Panc1 (cell line): ENCODE measurements at regions not wholly inside any gene's neighbourhood (a gene's known extent, or its start where the extent isn't known, plus 50 kb on each side); places are given as distances from the start of the nearest gene placed in this dataset.

Experiments
- ATAC-seq: fragments of 200-7000 bp; cut with Tn5 transposase; 2 replicates; pipeline ENCODE4 v1.9.1; 2020; ENCODE audit warnings: mild to moderate bottlenecking, moderate library complexity
- BruUV-seq: library from RNA; stranded (reverse); fragments of 400-500 nt; replicated peaks from 2 replicates; lab custom pipeline; 2021; lab: Mats Ljungman, UMichigan
- CTCF ChIA-PET: fragments of 300-600 bp; sonication (Branson Sonifier 250); formaldehyde crosslinking; loops from one replicate; lab custom pipeline; 2022; ENCODE audit warnings: antibody characterized with exemption; lab: Charles Lee
- POLR2A ChIA-PET: fragments of 300-600 bp; sonication (Branson Sonifier 250); formaldehyde crosslinking; loops from one replicate; lab custom pipeline; 2022; ENCODE audit warnings: antibody characterized with exemption; lab: Charles Lee
- DNase-seq: peaks from one replicate; pipeline ENCODE4 v3.0.0-alpha.2; 2010; ENCODE audit warnings: low read depth, low spot score
- H3K27ac ChIP-seq: 2 replicates; pipeline ENCODE4 v1.5.1; 2011; ENCODE audit warnings: mild to moderate bottlenecking, low read length, inconsistent platforms
- H3K27me3 ChIP-seq: fragments of 200-500 bp; sonication (Bioruptor generic); 2 replicates; pipeline ENCODE4 v1.6.0; 2014; ENCODE audit warnings: low read length, inconsistent platforms; ENCODE audit not compliant: control insufficient read depth, insufficient read depth
- H3K36me3 ChIP-seq: fragments of 200-500 bp; sonication (Bioruptor generic); 2 replicates; pipeline ENCODE4 v1.5.1; 2014; ENCODE audit warnings: inconsistent platforms, mild to moderate bottlenecking, low read length, moderate library complexity; ENCODE audit not compliant: control insufficient read depth, insufficient read depth
- H3K4me1 ChIP-seq: 2 replicates; pipeline ENCODE4 v1.5.1; 2011; ENCODE audit warnings: inconsistent platforms, mild to moderate bottlenecking, low read length, moderate library complexity; ENCODE audit not compliant: control insufficient read depth, insufficient read depth
- H3K4me3 ChIP-seq, 2 experiments: 2 replicates each; pipeline ENCODE4 v1.5.1; 2011 to 2012; ENCODE audit warnings: low read depth in 2 of 2, low read length in 2 of 2, mild to moderate bottlenecking in 2 of 2, inconsistent platforms in 1 of 2, moderate library complexity in 1 of 2
- H3K9me3 ChIP-seq: fragments of 200-500 bp; sonication (Bioruptor generic); 2 replicates; pipeline ENCODE4 v1.5.1; 2014; ENCODE audit warnings: low read depth, mild to moderate bottlenecking, inconsistent platforms, low read length, moderate library complexity; ENCODE audit not compliant: control insufficient read depth, insufficient read depth
- CTCF ChIP-seq: fragments of 450-650 bp; IDR thresholded peaks from 2 replicates; pipeline ENCODE4 v1.5.1; 2017; ENCODE audit warnings: mild to moderate bottlenecking
- POLR2AphosphoS5 ChIP-seq: IDR thresholded peaks from 2 replicates; pipeline ENCODE4 v1.6.1; 2012; ENCODE audit warnings: mild to moderate bottlenecking, low read depth, low read length, moderate library complexity
- SIN3A ChIP-seq: IDR thresholded peaks from 2 replicates; pipeline ENCODE4 v1.6.1; 2012; ENCODE audit warnings: low read depth, mild to moderate bottlenecking, low read length, moderate library complexity, borderline replicate concordance; ENCODE audit not compliant: insufficient read depth
- TCF7L2 ChIP-seq: IDR thresholded peaks from 2 replicates; pipeline ENCODE4 v1.6.1; 2011; ENCODE audit warnings: mild to moderate bottlenecking, low read depth, low read length, inconsistent platforms
- in situ Hi-C: cut with HindIII; loops from 2 replicates; pipeline ENCODE4 v1.10.0; 2016; ENCODE audit warnings: low sequenced_read_pairs, low pct_unique_long_range_greater_than_20kb
- intact Hi-C: fragments of 100-400 bp; cut with micrococcal nuclease; formaldehyde crosslinking; loops from one replicate; pipeline ENCODE4 v1.10.0; 2022; ENCODE audit not compliant: unreplicated experiment
- TF ChIP-seq, protein P1 (sequence below), 2 experiments: IDR thresholded peaks; 2 replicates each; pipeline ENCODE4 v1.6.1; 2011 to 2012; ENCODE audit warnings: low read depth in 2 of 2, control low read depth in 1 of 2, low read length in 1 of 2, mild to moderate bottlenecking in 1 of 2, moderate library complexity in 1 of 2; ENCODE audit not compliant: insufficient read depth in 1 of 2

- H3K9me3 ChIP-seq = no peaks in the 10 kb centered on the region
- H3K4me3 ChIP-seq = no peak overlapping the region
- TF ChIP-seq TCF7L2 (no peak), POLR2AphosphoS5 (no peak), CTCF (peak; percentile 38; the same call in 1 of the 2 replicates), SIN3A (no peak)
- TF ChIP-seq, protein P1, sequence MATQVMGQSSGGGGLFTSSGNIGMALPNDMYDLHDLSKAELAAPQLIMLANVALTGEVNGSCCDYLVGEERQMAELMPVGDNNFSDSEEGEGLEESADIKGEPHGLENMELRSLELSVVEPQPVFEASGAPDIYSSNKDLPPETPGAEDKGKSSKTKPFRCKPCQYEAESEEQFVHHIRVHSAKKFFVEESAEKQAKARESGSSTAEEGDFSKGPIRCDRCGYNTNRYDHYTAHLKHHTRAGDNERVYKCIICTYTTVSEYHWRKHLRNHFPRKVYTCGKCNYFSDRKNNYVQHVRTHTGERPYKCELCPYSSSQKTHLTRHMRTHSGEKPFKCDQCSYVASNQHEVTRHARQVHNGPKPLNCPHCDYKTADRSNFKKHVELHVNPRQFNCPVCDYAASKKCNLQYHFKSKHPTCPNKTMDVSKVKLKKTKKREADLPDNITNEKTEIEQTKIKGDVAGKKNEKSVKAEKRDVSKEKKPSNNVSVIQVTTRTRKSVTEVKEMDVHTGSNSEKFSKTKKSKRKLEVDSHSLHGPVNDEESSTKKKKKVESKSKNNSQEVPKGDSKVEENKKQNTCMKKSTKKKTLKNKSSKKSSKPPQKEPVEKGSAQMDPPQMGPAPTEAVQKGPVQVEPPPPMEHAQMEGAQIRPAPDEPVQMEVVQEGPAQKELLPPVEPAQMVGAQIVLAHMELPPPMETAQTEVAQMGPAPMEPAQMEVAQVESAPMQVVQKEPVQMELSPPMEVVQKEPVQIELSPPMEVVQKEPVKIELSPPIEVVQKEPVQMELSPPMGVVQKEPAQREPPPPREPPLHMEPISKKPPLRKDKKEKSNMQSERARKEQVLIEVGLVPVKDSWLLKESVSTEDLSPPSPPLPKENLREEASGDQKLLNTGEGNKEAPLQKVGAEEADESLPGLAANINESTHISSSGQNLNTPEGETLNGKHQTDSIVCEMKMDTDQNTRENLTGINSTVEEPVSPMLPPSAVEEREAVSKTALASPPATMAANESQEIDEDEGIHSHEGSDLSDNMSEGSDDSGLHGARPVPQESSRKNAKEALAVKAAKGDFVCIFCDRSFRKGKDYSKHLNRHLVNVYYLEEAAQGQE (IDR thresholded peaks at IDR 0.05; ENCODE audit: insufficient read depth in 1 of 2, low read depth in 2 of 2, low read length in 1 of 2) = no peak
- ATAC-seq = no peak
- H3K27ac ChIP-seq = no peak overlapping the region
- CTCF ChIA-PET = no interaction called here
- H3K4me1 ChIP-seq = no peaks in the 10 kb centered on the region
- intact Hi-C loops (loop anchor here (5.0 to 10.0 kb wide), 2 partner anchors 164 to 282 kb away; partner anchors contain the start of genes PLPP6 and SPATA6L), in situ Hi-C loops (no loop called here)
- H3K27me3 ChIP-seq = no peaks in the 10 kb centered on the region
- no peak for DNase-seq
- no peaks in the 10 kb centered on the region for H3K36me3 ChIP-seq
- BruUV-seq = no TSS peak
- POLR2A ChIA-PET = no interaction called here
Observed at GRCh38 chr9:4382722-4383317, 83.0 kb upstream of the GLIS3 start.

- H3K4me1 ChIP-seq = no peaks in the 10 kb centered on the region
- ChIA-PET CTCF (no interaction called here), POLR2A (no interaction called here)
- TF ChIP-seq POLR2AphosphoS5 = no peak
- TF ChIP-seq TCF7L2 = no peak
- no peak for TF ChIP-seq CTCF
- TF ChIP-seq, protein P1 (IDR thresholded peaks at IDR 0.05; ENCODE audit: insufficient read depth in 1 of 2, low read depth in 2 of 2, low read length in 1 of 2) = no peak
- no peak for TF ChIP-seq SIN3A
- no peak overlapping the region for H3K4me3 ChIP-seq
- DNase-seq = no peak
- in situ Hi-C loops = no loop called here
- H3K27me3 ChIP-seq = no peaks in the 10 kb centered on the region
- BruUV-seq = no TSS peak
- no peaks in the 10 kb centered on the region for H3K36me3 ChIP-seq
- intact Hi-C loops = loop anchor here (5.0 to 10.0 kb wide), 2 partner anchors 166 to 283 kb away; partner anchors contain the start of genes PLPP6 and SPATA6L
- no peak overlapping the region for H3K27ac ChIP-seq
- no peak for ATAC-seq
- H3K9me3 ChIP-seq = no peaks in the 10 kb centered on the region
Observed at GRCh38 chr9:4381744-4382143, 81.9 kb upstream of the GLIS3 start.
